ENCODE measurements at regions not wholly inside any gene's neighbourhood (a gene's known extent, or its start where the extent isn't known, plus 50 kb on each side); places are given as distances from the start of the nearest gene placed in this dataset.

- no peak for TF ChIP-seq CTCF (IDR thresholded peaks at IDR 0.05)
- TF ChIP-seq ZFX (IDR thresholded peaks at IDR 0.05; ENCODE audit: borderline replicate concordance): no peak
- H3K27ac ChIP-seq: no peak overlapping the region
Observed at GRCh38 chr15:46177219-46177618, 542.4 kb downstream of the SQOR start.

GRCh38 chr15:46178138-46178537 is 543.3 kb downstream of the SQOR start:
- TF ChIP-seq CTCF (IDR thresholded peaks at IDR 0.05): no peak
- no peak overlapping the region for H3K27ac ChIP-seq

GRCh38 chr15:46207341-46207740 is 572.5 kb downstream of the SQOR start:
- TF ChIP-seq CTCF (IDR thresholded peaks at IDR 0.05) (no peak), ZFX (IDR thresholded peaks at IDR 0.05; ENCODE audit: borderline replicate concordance) (no peak)
- no peak overlapping the region for H3K27ac ChIP-seq

- H3K27ac ChIP-seq: no peak overlapping the region
- no peak for TF ChIP-seq CTCF (IDR thresholded peaks at IDR 0.05)
- TF ChIP-seq ZFX (IDR thresholded peaks at IDR 0.05; ENCODE audit: borderline replicate concordance): no peak
Observed at GRCh38 chr15:46213551-46213950, 578.7 kb downstream of the SQOR start.

GRCh38 chr15:46222826-46223225 is 588.0 kb downstream of the SQOR start:
- no peak overlapping the region for H3K27ac ChIP-seq
- no peak for TF ChIP-seq CTCF (IDR thresholded peaks at IDR 0.05)
- TF ChIP-seq ZFX (IDR thresholded peaks at IDR 0.05; ENCODE audit: borderline replicate concordance): no peak

- TF ChIP-seq CTCF (IDR thresholded peaks at IDR 0.05) (no peak), ZFX (IDR thresholded peaks at IDR 0.05; ENCODE audit: borderline replicate concordance) (no peak)
- H3K27ac ChIP-seq: no peak overlapping the region
Observed at GRCh38 chr15:46229263-46229662, 594.4 kb downstream of the SQOR start.

- H3K27ac ChIP-seq: no peak overlapping the region
- TF ChIP-seq ZFX (IDR thresholded peaks at IDR 0.05; ENCODE audit: borderline replicate concordance): no peak
- no peak for TF ChIP-seq CTCF (IDR thresholded peaks at IDR 0.05)
Observed at GRCh38 chr15:46231786-46232185, 597.0 kb downstream of the SQOR start.
